ENCODE measurements at regions not wholly inside any gene's neighbourhood (a gene's known extent, or its start where the extent isn't known, plus 50 kb on each side); places are given as distances from the start of the nearest gene placed in this dataset.

- Histone ChIP-seq H3K4me1 (no peaks in the 10 kb centered on the region), H3K9me3 (no peaks in the 10 kb centered on the region), H3K27me3 (no peaks in the 10 kb centered on the region), H3K4me3 (no peak overlapping the region), H3K27ac (peak overlapping the region in 2 of 4 donors; percentile 15 to 52), H3K36me3 (no peaks in the 10 kb centered on the region)
- peak in 1 of 3 donors; percentile 52 for DNase-seq
- TF ChIP-seq POLR2A (IDR thresholded peaks at IDR 0.05) (no peak), CTCF (IDR thresholded peaks at IDR 0.05) (no peak)
These were observed 121.2 kb downstream of the GASK1B start for GRCh38 chr4:158051401-158052235.

GRCh38 chr4:158050942-158051341 lies 121.9 kb downstream of the GASK1B start:
- peak overlapping the region in 1 of 4 donors; percentile 52 for H3K27ac ChIP-seq

GRCh38 chr4:158046345-158046744 lies 126.5 kb downstream of the GASK1B start:
- TF ChIP-seq POLR2A (IDR thresholded peaks at IDR 0.05) (no peak), CTCF (IDR thresholded peaks at IDR 0.05) (no peak)
- H3K27me3 ChIP-seq: no peaks in the 10 kb centered on the region

More at GRCh38 chr4:158050942-158051341, 121.9 kb downstream of the GASK1B start:
- no peaks in the 10 kb centered on the region for H3K36me3 ChIP-seq
- H3K27me3 ChIP-seq: no peaks in the 10 kb centered on the region
- TF ChIP-seq POLR2A (IDR thresholded peaks at IDR 0.05) (no peak), CTCF (IDR thresholded peaks at IDR 0.05) (no peak)
- no peaks in the 10 kb centered on the region for H3K4me1 ChIP-seq
- H3K9me3 ChIP-seq: no peaks in the 10 kb centered on the region
- no peak for DNase-seq
- no peak overlapping the region for H3K4me3 ChIP-seq

GRCh38 chr4:158043971-158044618 lies 128.7 kb downstream of the GASK1B start:
- H3K4me3 ChIP-seq: no peak overlapping the region
- no peaks in the 10 kb centered on the region for H3K27me3 ChIP-seq
- no peaks in the 10 kb centered on the region for H3K36me3 ChIP-seq
- peak in 1 of 3 donors; percentile 39 for DNase-seq
- no peak for TF ChIP-seq POLR2A (IDR thresholded peaks at IDR 0.05)
- no peak for TF ChIP-seq CTCF (IDR thresholded peaks at IDR 0.05)
- no peak overlapping the region for H3K27ac ChIP-seq
- no peaks in the 10 kb centered on the region for H3K4me1 ChIP-seq
- H3K9me3 ChIP-seq: no peaks in the 10 kb centered on the region

More at GRCh38 chr4:158046345-158046744, 126.5 kb downstream of the GASK1B start:
- no peaks in the 10 kb centered on the region for H3K4me1 ChIP-seq
- no peaks in the 10 kb centered on the region for H3K9me3 ChIP-seq
- H3K4me3 ChIP-seq: no peak overlapping the region
- no peaks in the 10 kb centered on the region for H3K36me3 ChIP-seq
- DNase-seq: no peak
- no peak overlapping the region for H3K27ac ChIP-seq

- H3K27me3 ChIP-seq: no peaks in the 10 kb centered on the region
- TF ChIP-seq CTCF (IDR thresholded peaks at IDR 0.05) (no peak), POLR2A (IDR thresholded peaks at IDR 0.05) (no peak)
- H3K4me1 ChIP-seq: no peaks in the 10 kb centered on the region
- no peak overlapping the region for H3K27ac ChIP-seq
- no peak for DNase-seq
- H3K4me3 ChIP-seq: no peak overlapping the region
- H3K9me3 ChIP-seq: no peaks in the 10 kb centered on the region
- H3K36me3 ChIP-seq: no peaks in the 10 kb centered on the region
These were observed 130.2 kb downstream of the GASK1B start for GRCh38 chr4:158042591-158043030.
